ENCODE measurements at regions not wholly inside any gene's neighbourhood (a gene's known extent, or its start where the extent isn't known, plus 50 kb on each side); places are given as distances from the start of the nearest gene placed in this dataset.
A peak's percentile ranks its signal among the peaks of the same experiment; 100 is the strongest.

DNA sequence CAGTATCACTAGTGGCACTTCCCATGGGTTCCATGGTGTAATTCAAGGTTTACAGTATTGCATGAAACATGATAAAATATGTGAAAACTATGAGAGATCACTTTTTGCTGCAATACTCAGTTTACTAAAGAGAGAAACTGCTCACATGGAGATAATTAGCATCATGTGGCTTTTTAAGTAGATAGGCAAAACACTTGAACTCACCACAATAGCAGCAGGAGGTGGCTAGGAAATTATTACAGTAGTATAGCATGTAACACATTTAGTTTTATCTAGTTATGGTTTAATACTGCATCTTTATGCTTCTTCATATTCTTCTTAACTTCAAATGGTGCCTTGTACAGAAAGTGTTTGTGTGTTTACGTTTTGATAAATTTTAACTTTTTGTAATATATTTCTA is 698.5 kb upstream of the BRINP3 start:
- no peak for TF ChIP-seq POLR2AphosphoS5 (IDR thresholded peaks at IDR 0.05; ENCODE audit: low read depth, low read length)
- TF ChIP-seq TAF1 (IDR thresholded peaks at IDR 0.05; ENCODE audit: low read depth, low read length), result no peak
- no peak for TF ChIP-seq PAX5 (IDR thresholded peaks at IDR 0.05; ENCODE audit: insufficient read depth, low read length, severe bottlenecking)
- TF ChIP-seq SPI1 (IDR thresholded peaks at IDR 0.05; ENCODE audit: low read depth, low read length), result no peak
- TF ChIP-seq POLR2A (IDR thresholded peaks at IDR 0.05; ENCODE audit: low read depth, low read length), result no peak
- TF ChIP-seq POU2F2 (IDR thresholded peaks at IDR 0.05; ENCODE audit: low read depth, low read length), result no peak
- no peak for FAIRE-seq
- DNase-seq (ENCODE audit: insufficient read length, low spot score), result no peak

DNA sequence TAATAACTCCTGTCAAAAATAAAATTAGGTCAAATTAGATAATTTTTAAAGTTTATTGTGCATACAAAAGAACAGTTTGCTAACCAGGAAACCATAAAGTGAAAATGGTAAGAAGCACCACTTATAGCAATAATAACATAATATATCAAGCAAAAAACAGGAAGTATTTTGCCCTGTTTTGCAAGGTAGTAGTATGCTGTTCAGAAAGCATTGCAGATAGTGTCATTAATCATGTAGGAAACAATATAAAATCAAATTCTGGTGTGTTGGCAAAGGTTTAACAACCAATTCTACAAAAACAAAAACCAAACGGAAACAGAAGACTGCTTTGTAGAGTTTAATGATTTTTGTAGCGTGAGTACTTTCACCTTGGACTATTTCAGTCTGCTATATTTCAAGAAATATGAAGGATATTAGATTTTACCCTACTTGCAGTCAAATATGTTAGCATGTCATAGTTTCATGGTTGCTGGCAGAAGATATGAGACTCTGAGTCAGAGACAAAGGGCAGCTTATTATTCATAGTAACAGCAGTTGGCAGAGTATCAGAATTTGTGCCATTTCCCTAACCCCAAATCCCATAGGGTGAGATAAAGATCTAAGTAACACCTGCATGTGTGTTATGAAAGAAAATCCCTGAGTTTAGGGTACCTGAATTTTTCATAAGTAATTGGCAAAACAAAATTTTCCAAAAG is 729.0 kb upstream of the BRINP3 start:
- DNase-seq (ENCODE audit: insufficient read length, low spot score) (no peak), FAIRE-seq (no peak)
- TF ChIP-seq POLR2A (IDR thresholded peaks at IDR 0.05; ENCODE audit: low read depth, low read length) (no peak), TAF1 (IDR thresholded peaks at IDR 0.05; ENCODE audit: low read depth, low read length) (no peak), SPI1 (IDR thresholded peaks at IDR 0.05; ENCODE audit: low read depth, low read length) (no peak), POLR2AphosphoS5 (IDR thresholded peaks at IDR 0.05; ENCODE audit: low read depth, low read length) (no peak), PAX5 (IDR thresholded peaks at IDR 0.05; ENCODE audit: insufficient read depth, low read length, severe bottlenecking) (no peak), POU2F2 (IDR thresholded peaks at IDR 0.05; ENCODE audit: low read depth, low read length) (no peak)

DNA sequence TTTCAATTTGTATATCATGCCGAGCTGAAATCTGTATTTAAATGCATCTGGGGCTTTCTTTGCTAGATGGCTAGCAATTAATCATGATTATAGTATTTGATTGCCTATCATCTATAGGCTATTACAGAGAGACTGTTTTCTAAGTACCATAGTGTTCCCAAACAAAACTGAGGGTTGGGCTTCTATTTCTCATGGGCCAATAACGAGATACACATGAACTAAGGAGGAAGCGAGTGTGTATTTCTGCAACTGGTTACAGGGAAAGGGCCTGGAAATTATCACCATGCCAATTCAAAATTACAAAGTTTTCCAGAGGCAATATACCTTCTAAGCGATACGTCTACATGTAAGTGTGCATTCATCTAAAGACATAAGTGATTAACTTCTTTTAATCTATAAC is 744.5 kb upstream of the BRINP3 start:
- DNase-seq (ENCODE audit: insufficient read length, low spot score) (no peak), FAIRE-seq (no peak)
- TF ChIP-seq POU2F2 (IDR thresholded peaks at IDR 0.05; ENCODE audit: low read depth, low read length) (no peak), PAX5 (IDR thresholded peaks at IDR 0.05; ENCODE audit: insufficient read depth, low read length, severe bottlenecking) (no peak), POLR2AphosphoS5 (IDR thresholded peaks at IDR 0.05; ENCODE audit: low read depth, low read length) (no peak), TAF1 (IDR thresholded peaks at IDR 0.05; ENCODE audit: low read depth, low read length) (no peak), POLR2A (IDR thresholded peaks at IDR 0.05; ENCODE audit: low read depth, low read length) (no peak), SPI1 (IDR thresholded peaks at IDR 0.05; ENCODE audit: low read depth, low read length) (no peak)

DNA sequence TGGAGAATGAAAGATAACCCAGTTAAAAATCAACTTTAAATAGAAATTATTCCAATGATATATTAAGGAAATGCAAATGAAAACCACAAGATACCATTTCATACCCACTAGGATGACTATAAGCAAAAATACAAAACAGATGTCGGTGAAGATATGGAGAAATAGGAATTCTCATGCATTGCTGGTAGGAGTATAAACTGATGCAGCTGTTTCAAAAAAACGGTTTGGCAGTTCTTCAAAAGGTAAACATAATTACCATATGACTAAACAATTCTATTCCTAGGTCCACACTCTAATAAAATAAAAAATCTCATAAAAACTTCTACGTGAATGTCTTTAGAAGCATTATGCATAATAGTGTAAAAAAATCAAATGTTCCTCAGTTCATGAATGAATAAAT is 763.3 kb upstream of the BRINP3 start:
- DNase-seq (ENCODE audit: insufficient read length, low spot score), result no peak
- no peak for FAIRE-seq
- TF ChIP-seq TAF1 (IDR thresholded peaks at IDR 0.05; ENCODE audit: low read depth, low read length) (no peak), POLR2AphosphoS5 (IDR thresholded peaks at IDR 0.05; ENCODE audit: low read depth, low read length) (no peak), POLR2A (IDR thresholded peaks at IDR 0.05; ENCODE audit: low read depth, low read length) (no peak), PAX5 (IDR thresholded peaks at IDR 0.05; ENCODE audit: insufficient read depth, low read length, severe bottlenecking) (no peak), POU2F2 (IDR thresholded peaks at IDR 0.05; ENCODE audit: low read depth, low read length) (no peak), SPI1 (IDR thresholded peaks at IDR 0.05; ENCODE audit: low read depth, low read length) (no peak)

DNA sequence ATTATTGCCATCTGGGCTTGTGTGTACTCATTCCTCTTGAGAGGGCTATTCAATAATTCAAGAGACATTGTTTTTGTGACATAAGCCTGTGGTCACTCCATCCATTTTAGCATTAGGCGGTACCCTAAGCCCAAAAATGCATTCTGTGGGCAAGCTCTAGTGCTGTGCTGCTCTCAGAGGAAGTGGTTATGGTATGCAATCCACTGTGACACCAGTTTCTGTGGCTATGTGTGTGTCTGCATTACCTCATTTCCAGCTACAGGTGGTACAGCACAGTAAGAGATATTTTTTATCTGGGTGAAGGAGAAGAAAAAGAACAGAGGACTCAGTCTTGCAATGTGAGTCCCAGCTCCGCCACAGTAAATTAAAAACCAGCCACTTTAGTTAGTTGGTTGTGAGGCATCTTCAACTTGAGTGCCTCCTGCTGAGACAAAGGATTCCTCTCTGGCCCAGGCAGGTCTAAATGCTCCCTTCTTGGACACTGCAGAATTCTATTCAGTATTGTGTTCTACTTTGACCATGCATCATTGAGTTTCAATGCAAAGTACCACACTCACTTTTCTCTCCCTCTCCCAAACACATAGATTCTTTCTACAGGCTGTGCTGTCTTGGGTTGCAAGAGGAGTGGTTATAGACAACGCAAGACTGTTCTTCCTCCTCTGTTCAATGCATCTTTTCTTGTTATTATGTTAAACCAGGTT is 777.8 kb upstream of the BRINP3 start:
- FAIRE-seq, result no peak
- no peak for DNase-seq (ENCODE audit: insufficient read length, low spot score)
- TF ChIP-seq POLR2AphosphoS5 (IDR thresholded peaks at IDR 0.05; ENCODE audit: low read depth, low read length), result no peak
- TF ChIP-seq SPI1 (IDR thresholded peaks at IDR 0.05; ENCODE audit: low read depth, low read length), result peak; percentile 16; the same call in 1 of the 2 replicates

DNA sequence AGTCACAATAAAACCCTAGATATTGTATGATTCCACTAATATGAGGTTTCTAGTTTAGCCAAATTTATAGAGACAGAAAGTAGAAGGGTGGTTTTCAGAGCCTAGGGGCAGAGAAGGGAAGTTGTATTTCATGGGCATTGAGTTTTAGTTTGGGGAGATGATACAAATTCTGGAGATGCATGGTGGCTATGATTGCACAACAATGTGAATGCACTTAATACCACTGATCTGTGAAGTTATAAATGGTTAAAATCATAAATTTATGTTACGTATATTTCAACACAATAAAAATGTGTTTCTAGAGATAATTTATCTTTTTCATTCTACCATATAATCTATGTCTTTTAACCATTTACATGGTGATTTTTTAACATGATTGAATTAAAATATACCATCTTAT is 779.3 kb upstream of the BRINP3 start:
- DNase-seq (ENCODE audit: insufficient read length, low spot score) (no peak), FAIRE-seq (no peak)
- no peak for TF ChIP-seq POLR2A (IDR thresholded peaks at IDR 0.05; ENCODE audit: low read depth, low read length)
- TF ChIP-seq POU2F2 (IDR thresholded peaks at IDR 0.05; ENCODE audit: low read depth, low read length), result no peak
- no peak for TF ChIP-seq TAF1 (IDR thresholded peaks at IDR 0.05; ENCODE audit: low read depth, low read length)
- no peak for TF ChIP-seq PAX5 (IDR thresholded peaks at IDR 0.05; ENCODE audit: insufficient read depth, low read length, severe bottlenecking)
- no peak for TF ChIP-seq SPI1 (IDR thresholded peaks at IDR 0.05; ENCODE audit: low read depth, low read length)
- TF ChIP-seq POLR2AphosphoS5 (IDR thresholded peaks at IDR 0.05; ENCODE audit: low read depth, low read length), result no peak

DNA sequence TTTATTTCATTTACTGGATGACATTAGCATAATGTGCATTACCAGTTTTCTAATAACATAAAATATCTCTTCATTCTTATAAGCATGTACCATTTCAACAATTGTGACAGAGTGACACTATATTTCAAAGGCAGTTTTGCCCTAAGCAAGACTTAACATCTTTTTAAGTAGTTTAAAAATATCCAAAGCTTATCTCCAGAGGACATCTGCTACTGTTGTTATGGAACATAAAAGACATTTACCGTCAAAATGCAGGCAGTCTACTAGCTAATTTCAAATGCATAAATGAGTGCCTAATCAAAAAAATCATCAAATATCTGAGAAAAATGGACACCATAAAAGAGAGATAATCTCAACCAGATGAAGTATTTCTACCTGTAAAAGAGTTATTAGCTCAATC is 782.4 kb upstream of the BRINP3 start:
- DNase-seq (ENCODE audit: insufficient read length, low spot score) (no peak), FAIRE-seq (no peak)
- TF ChIP-seq POLR2AphosphoS5 (IDR thresholded peaks at IDR 0.05; ENCODE audit: low read depth, low read length) (no peak), POLR2A (IDR thresholded peaks at IDR 0.05; ENCODE audit: low read depth, low read length) (no peak)

DNA sequence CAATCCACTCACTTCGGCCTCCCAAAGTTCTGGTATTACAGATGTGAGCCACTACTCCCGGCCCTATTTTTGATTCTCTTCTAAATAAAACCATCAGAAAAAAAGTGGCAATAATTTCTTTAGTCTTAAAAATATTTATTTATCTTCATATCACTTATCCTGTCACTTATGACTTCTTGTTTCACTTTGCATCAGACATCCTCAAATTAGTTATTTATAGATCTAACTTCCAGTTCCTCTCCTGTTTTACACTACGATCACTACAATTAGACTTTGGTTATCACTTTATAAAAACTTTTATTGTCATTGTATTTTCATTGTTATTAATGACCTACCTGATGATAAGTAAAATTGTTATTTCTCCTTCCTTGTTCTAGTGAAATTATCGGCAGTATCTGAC is 783.4 kb upstream of the BRINP3 start:
- DNase-seq (ENCODE audit: insufficient read length, low spot score), result no peak
- FAIRE-seq, result no peak
- TF ChIP-seq POLR2A (IDR thresholded peaks at IDR 0.05; ENCODE audit: low read depth, low read length), result no peak
- no peak for TF ChIP-seq POLR2AphosphoS5 (IDR thresholded peaks at IDR 0.05; ENCODE audit: low read depth, low read length)
- TF ChIP-seq POU2F2 (IDR thresholded peaks at IDR 0.05; ENCODE audit: low read depth, low read length), result no peak
- TF ChIP-seq TAF1 (IDR thresholded peaks at IDR 0.05; ENCODE audit: low read depth, low read length), result no peak
- no peak for TF ChIP-seq SPI1 (IDR thresholded peaks at IDR 0.05; ENCODE audit: low read depth, low read length)
- TF ChIP-seq PAX5 (IDR thresholded peaks at IDR 0.05; ENCODE audit: insufficient read depth, low read length, severe bottlenecking), result no peak

DNA sequence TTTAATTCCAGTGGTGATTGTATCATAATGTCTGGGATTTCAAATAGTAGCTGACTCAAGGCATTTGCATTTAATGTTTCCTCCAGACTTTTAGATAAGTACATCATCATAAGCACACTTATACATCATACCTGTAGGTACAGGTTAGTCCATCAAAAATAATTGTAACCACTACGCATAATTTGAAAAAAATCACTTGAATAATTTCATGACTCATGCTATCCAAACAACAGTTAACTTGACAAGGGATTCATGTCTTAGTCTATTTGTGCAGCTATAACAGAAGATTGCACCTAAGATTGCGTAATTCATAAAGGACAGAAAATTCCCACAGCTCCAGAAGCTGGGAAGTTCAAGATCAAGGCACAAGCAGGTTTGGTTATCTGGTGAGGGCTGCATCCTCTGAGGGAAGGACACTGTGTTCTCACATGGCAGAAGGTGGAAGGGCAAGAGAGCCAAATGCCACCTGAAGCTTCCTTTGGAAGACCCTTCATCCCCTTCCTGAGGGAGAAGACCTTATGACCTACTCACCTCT is 801.7 kb upstream of the BRINP3 start:
- FAIRE-seq (no peak), DNase-seq (ENCODE audit: insufficient read length, low spot score) (no peak)
- TF ChIP-seq SPI1 (IDR thresholded peaks at IDR 0.05; ENCODE audit: low read depth, low read length) (no peak), POLR2AphosphoS5 (IDR thresholded peaks at IDR 0.05; ENCODE audit: low read depth, low read length) (no peak), PAX5 (IDR thresholded peaks at IDR 0.05; ENCODE audit: insufficient read depth, low read length, severe bottlenecking) (no peak), POU2F2 (IDR thresholded peaks at IDR 0.05; ENCODE audit: low read depth, low read length) (no peak), POLR2A (IDR thresholded peaks at IDR 0.05; ENCODE audit: low read depth, low read length) (no peak), TAF1 (IDR thresholded peaks at IDR 0.05; ENCODE audit: low read depth, low read length) (no peak)

Measured in GM12891 (cell line).